Kidney (tissue), 13 donors: ENCODE measurements at regions not wholly inside any gene's neighbourhood (a gene's known extent, or its start where the extent isn't known, plus 50 kb on each side); places are given as distances from the start of the nearest gene placed in this dataset.

Experiments used
- DNase-seq, 5 donors: peaks; one replicate each; pipeline ENCODE4 v3.0.0-alpha.2; 2013 to 2020
- FAIRE-seq: peaks from 2 replicates; lab custom pipeline; 2012; peaks lifted over from hg19 to GRCh38; lab: Jason Lieb, UNC
- H3K27ac ChIP-seq, 2 donors: one replicate each; pipeline ENCODE4 v1.7.0; 2013; ENCODE audit warnings: low read depth in 2 of 2, low read length in 2 of 2, inconsistent platforms in 1 of 2
- H3K27me3 ChIP-seq: one replicate; pipeline ENCODE4 v1.7.1; 2013; ENCODE audit warnings: low read length, inconsistent platforms; ENCODE audit not compliant: control insufficient read depth, insufficient read depth
- H3K36me3 ChIP-seq, 3 donors: one replicate each; pipeline versions ENCODE4 v1.7.0 to v1.7.1; 2013; ENCODE audit warnings: low read length in 3 of 3, control low read depth in 1 of 3, inconsistent platforms in 1 of 3; ENCODE audit not compliant: insufficient read depth in 3 of 3, control insufficient read depth in 2 of 3
- H3K4me1 ChIP-seq, 3 donors: one replicate each; pipeline versions ENCODE4 v1.7.0 to v1.7.1; 2013; ENCODE audit warnings: low read length in 3 of 3, inconsistent platforms in 1 of 3, low read depth in 1 of 3; ENCODE audit not compliant: control insufficient read depth in 2 of 3, insufficient read depth in 2 of 3
- H3K4me3 ChIP-seq, 3 donors: one replicate each; pipeline versions ENCODE4 v1.7.0 to v1.8.1; 2013; ENCODE audit warnings: low read length in 3 of 3, control low read depth in 1 of 3, inconsistent platforms in 1 of 3
- H3K9ac ChIP-seq, 3 donors: one replicate each; pipeline versions ENCODE4 v1.7.0 to v1.7.1; 2013; ENCODE audit warnings: low read length in 3 of 3, control low read depth in 1 of 3, inconsistent platforms in 1 of 3
- H3K9me3 ChIP-seq, 3 donors: one replicate each; pipeline versions ENCODE4 v1.7.0 to v1.7.1; 2013; ENCODE audit warnings: low read length in 3 of 3, control low read depth in 1 of 3, inconsistent platforms in 1 of 3; ENCODE audit not compliant: control insufficient read depth in 2 of 3, insufficient read depth in 1 of 3
- intact Hi-C: fragments of 100-400 bp; cut with DNase I; formaldehyde crosslinking; loops from one replicate; pipeline ENCODE4 v1.11.1; 2022
- TF ChIP-seq, protein P1 (sequence below): IDR thresholded peaks from 3 replicates; pipeline ENCODE4 v1.5.1; 2012; ENCODE audit warnings: mild to moderate bottlenecking, moderate library complexity, borderline replicate concordance; ENCODE audit not compliant: insufficient read depth; ENCODE audit errors: extremely low read depth
- donor health status: control.
- donor health status: control.
- donor health status: control.
- donor health status: control.
- donor health status: control.
- donor health status: DM: yes; HTN: yes; CAD: no.
- donor health status: Normal renal cell carcinoma (clear cell type).

- intact Hi-C loops, result no loop called here
- H3K9ac ChIP-seq, result no peak overlapping the region
- no peaks in the 10 kb centered on the region for H3K9me3 ChIP-seq
- H3K4me1 ChIP-seq, result no peaks in the 10 kb centered on the region
- FAIRE-seq (no peak), DNase-seq (no peak)
- H3K4me3 ChIP-seq, result no peak overlapping the region
- no peaks in the 10 kb centered on the region for H3K27me3 ChIP-seq
- TF ChIP-seq, protein P1, sequence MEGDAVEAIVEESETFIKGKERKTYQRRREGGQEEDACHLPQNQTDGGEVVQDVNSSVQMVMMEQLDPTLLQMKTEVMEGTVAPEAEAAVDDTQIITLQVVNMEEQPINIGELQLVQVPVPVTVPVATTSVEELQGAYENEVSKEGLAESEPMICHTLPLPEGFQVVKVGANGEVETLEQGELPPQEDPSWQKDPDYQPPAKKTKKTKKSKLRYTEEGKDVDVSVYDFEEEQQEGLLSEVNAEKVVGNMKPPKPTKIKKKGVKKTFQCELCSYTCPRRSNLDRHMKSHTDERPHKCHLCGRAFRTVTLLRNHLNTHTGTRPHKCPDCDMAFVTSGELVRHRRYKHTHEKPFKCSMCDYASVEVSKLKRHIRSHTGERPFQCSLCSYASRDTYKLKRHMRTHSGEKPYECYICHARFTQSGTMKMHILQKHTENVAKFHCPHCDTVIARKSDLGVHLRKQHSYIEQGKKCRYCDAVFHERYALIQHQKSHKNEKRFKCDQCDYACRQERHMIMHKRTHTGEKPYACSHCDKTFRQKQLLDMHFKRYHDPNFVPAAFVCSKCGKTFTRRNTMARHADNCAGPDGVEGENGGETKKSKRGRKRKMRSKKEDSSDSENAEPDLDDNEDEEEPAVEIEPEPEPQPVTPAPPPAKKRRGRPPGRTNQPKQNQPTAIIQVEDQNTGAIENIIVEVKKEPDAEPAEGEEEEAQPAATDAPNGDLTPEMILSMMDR, result no peak
- no peak overlapping the region for H3K27ac ChIP-seq
- no peaks in the 10 kb centered on the region for H3K36me3 ChIP-seq
These were observed 411.2 kb upstream of the SPTLC3 start for GRCh38 chr20:12597551-12597950.

GRCh38 chr20:12598894-12599293 lies 409.9 kb upstream of the SPTLC3 start:
- no peak overlapping the region for H3K9ac ChIP-seq
- no peak for DNase-seq
- H3K9me3 ChIP-seq, result no peaks in the 10 kb centered on the region
- H3K4me1 ChIP-seq, result no peaks in the 10 kb centered on the region
- no peak overlapping the region for H3K4me3 ChIP-seq
- no peak for FAIRE-seq
- no peaks in the 10 kb centered on the region for H3K27me3 ChIP-seq
- TF ChIP-seq, protein P1, result no peak
- no peak overlapping the region for H3K27ac ChIP-seq
- intact Hi-C loops, result no loop called here
- H3K36me3 ChIP-seq, result no peaks in the 10 kb centered on the region

DNA sequence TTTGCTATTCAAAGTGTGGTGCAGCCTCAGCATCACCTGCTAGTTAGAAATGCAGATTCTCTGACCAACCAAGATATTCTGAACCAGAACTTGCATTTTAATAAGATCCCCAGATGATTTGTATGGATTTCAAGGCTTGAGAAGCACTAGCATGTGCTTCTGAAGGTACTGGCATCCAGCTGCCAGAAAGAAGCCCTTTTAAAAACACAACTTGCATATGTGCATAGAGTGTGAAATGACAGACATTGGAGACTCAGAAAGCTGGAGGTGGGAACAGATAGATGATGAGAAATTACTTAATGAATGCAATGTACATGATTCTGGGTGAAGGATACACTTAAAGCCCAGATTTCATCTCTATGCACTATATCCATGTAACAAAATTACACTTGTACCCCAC lies 409.3 kb upstream of the SPTLC3 start:
- DNase-seq (no peak), FAIRE-seq (no peak)
- Histone ChIP-seq H3K36me3 (no peaks in the 10 kb centered on the region), H3K27me3 (no peaks in the 10 kb centered on the region), H3K27ac (no peak overlapping the region), H3K9me3 (no peaks in the 10 kb centered on the region), H3K4me1 (no peaks in the 10 kb centered on the region), H3K4me3 (no peak overlapping the region), H3K9ac (no peak overlapping the region)
- TF ChIP-seq, protein P1, result no peak
- intact Hi-C loops, result no loop called here

- no peaks in the 10 kb centered on the region for H3K9me3 ChIP-seq
- no peak overlapping the region for H3K4me3 ChIP-seq
- no peaks in the 10 kb centered on the region for H3K27me3 ChIP-seq
- no peaks in the 10 kb centered on the region for H3K4me1 ChIP-seq
- H3K9ac ChIP-seq, result no peak overlapping the region
- intact Hi-C loops, result no loop called here
- TF ChIP-seq, protein P1, result no peak
- FAIRE-seq (no peak), DNase-seq (no peak)
- H3K36me3 ChIP-seq, result no peaks in the 10 kb centered on the region
- H3K27ac ChIP-seq, result no peak overlapping the region
These were observed 403.0 kb upstream of the SPTLC3 start for GRCh38 chr20:12605751-12606150.
